Activated CD4-positive, alpha-beta T cell treated with anti-CD3 and anti-CD28 coated beads for 48 hours (primary cell): ENCODE measurements at regions not wholly inside any gene's neighbourhood (a gene's known extent, or its start where the extent isn't known, plus 50 kb on each side); places are given as distances from the start of the nearest gene placed in this dataset.
"Not testable (repeated sequence)": the region's sequence is repeated elsewhere in the genome, so short reads cannot be mapped to it uniquely, and the experiment has no call there.

Experiments
- DNase-seq: peaks from one replicate; pipeline ENCODE4 v3.0.0-alpha.2; 2020

DNA sequence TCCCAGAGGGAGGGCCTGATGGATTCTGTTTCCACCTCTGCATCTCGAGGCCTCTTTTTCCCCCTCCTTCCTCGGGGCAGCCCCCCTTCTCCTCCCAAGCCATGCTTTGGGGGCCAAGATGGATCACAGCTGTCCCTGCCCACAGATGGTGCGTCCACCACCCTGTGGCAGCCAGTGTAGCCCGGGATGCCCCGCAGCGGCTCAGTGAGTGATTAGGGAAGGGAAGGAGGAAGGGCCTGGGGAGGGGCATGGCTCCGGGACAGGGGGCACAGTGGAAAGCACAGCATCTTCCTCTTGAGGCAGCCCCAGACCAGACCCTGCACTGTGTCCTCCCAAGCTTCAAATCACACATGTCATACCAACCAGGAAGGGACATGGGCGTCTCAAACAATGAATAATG lies 622.4 kb downstream of the MATN1 start:
- DNase-seq: no peak

DNA sequence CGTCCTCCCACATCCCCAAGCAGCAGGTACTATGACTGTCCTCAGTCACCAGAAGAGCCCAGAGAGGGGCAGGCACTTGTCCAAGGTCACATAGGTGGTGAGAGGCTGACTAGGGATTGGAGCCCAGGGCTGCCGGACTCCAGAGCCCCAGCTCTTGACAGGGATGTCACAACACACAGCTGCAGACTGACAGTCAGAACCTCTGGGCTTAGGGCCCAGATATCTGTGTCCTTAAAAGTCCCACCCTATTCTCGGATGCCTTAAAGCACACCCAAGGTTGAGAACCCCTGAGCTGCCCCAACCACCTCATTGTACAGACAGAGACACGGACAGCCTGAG lies 622.9 kb downstream of the MATN1 start:
- no peak for DNase-seq

- DNase-seq: no peak
These were observed 623.5 kb downstream of the MATN1 start for GRCh38 chr1:30099587-30100523.

GRCh38 chr1:30097851-30098250 lies 625.5 kb downstream of the MATN1 start:
- not testable (repeated sequence) for DNase-seq

DNA sequence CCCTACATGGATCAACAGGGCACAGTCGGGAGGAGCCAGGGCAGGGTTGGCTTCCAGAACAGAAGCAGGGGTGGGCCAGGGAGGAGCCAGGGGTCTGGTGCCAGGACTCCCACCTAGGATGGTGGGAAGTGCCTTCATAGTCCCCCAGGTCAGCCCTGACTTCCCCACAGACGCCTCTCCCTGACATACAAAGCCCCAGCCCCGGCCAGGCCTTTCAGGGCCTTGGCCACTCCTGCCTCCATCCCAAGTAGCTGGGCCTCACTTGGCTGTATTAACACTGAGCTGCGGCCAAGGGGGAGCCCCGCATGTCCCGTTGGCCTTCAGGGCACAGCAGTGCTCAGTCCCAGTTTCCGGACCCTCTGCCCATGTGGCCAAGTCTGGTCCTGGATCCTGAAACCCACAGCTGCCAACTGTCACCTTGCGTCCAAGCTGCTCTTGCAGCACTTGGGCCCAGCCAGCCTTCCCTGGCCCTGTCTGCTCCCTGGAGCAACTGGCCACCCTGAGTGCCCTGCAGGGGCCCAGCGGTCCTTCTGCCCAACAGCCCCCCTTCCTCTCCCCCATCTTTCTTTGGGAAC lies 627.8 kb downstream of the MATN1 start:
- no peak for DNase-seq

DNA sequence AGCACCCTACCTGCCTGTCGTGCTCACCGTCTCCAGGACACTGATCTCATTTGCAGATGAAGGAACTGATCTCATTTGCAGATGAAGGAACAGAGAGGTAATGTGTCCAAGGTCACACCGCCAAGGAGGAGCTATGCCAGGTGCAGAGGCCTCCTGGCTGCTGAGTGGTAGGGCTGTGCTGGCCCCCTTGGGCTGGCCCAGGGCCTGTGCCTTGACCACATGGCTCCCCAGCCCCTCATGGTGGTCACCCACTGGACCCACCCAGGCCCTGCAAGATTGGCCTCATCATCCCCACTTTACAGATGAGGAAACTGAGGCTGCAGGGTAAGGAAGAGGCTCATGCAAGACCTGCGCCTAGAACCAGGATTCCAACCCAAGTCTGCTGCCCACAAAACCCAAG lies 628.3 kb downstream of the MATN1 start:
- DNase-seq: no peak

- no peak for DNase-seq
These were observed 631.1 kb downstream of the MATN1 start for GRCh38 chr1:30092051-30092858.

GRCh38 chr1:30090162-30090820 lies 633.1 kb downstream of the MATN1 start:
- DNase-seq: no peak

GRCh38 chr1:30089024-30089430 lies 634.4 kb downstream of the MATN1 start:
- no peak for DNase-seq

DNA sequence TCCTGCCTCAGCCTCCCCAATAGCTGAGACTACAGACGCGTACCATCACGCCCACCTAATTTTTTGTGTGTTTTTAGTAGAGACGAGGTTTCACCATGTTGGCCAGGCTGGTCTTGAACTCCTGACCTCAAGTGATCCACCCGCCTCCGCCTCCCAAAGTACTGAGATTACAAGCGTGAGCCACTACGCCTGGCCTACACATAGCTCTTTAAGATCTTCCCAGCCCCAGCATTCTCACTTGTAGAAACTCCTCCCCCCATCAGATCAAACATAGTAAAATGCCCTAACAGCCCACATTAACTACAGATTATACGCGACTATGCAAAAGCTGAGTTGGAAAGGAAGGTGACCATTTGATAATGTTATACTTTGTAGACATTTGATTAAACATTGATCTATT lies 634.8 kb downstream of the MATN1 start:
- DNase-seq: no peak

- no peak for DNase-seq
These were observed 635.9 kb downstream of the MATN1 start for GRCh38 chr1:30087465-30087864.

GRCh38 chr1:30085811-30086770 lies 637.3 kb downstream of the MATN1 start:
- peak; percentile 60 for DNase-seq

DNA sequence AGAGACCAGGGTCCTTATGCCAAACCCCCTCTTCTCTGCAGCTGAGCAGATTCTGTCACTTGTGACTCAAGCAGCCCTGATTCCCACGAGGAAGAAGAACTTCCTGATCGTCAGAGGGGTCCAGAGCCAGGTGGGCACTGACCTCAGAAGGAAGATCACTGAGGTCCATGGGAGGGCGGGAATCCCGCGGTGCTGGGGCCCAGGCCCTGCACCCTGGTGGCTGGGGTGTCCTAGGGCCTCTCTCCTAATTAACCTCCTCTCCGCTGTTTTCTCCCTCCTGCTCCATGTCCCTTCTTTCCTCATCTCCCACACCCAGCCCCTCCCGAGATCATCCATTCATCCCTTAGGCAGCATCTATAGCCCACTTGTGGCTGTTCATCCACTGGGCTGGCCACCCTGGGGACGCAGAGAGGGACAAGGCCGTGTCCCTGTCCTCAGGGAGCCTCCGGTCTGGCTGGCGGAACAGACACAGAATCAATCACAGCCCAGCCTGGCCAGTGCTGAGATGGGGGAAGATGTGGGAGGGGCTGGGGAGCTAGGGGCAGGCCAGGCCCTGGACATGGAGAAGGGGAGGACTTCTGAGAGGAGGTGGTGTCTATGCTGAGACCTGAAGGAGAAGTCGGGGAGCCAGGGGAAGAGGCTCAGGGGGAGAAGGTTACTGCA lies 638.3 kb downstream of the MATN1 start:
- no peak for DNase-seq

GRCh38 chr1:30083800-30084464 lies 639.5 kb downstream of the MATN1 start:
- DNase-seq: no peak

GRCh38 chr1:30081379-30082102 lies 641.8 kb downstream of the MATN1 start:
- no peak for DNase-seq

- not testable (repeated sequence) for DNase-seq
These were observed 647.5 kb downstream of the MATN1 start for GRCh38 chr1:30075916-30076315.

GRCh38 chr1:30068787-30069472 lies 654.5 kb downstream of the MATN1 start:
- no peak for DNase-seq

DNA sequence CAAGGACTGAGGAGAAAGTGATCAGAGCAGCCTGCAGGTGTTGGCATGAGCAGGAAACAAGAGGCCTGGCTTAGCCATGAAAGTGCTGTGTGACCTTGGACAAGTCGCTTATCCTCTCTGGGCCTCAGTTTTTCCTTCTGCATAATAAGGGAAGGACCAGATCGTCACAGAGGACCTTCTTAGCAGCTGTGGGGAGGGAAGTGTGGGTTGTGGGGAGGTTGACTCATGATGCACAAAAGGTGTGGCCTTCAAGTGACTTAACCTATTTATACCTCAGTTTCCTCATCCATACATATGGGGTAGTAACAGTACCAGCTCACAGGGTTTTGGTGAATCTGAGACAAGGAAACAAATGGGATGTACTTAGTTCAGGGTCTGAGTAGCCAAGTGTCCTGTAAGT lies 658.8 kb downstream of the MATN1 start:
- DNase-seq: no peak

DNA sequence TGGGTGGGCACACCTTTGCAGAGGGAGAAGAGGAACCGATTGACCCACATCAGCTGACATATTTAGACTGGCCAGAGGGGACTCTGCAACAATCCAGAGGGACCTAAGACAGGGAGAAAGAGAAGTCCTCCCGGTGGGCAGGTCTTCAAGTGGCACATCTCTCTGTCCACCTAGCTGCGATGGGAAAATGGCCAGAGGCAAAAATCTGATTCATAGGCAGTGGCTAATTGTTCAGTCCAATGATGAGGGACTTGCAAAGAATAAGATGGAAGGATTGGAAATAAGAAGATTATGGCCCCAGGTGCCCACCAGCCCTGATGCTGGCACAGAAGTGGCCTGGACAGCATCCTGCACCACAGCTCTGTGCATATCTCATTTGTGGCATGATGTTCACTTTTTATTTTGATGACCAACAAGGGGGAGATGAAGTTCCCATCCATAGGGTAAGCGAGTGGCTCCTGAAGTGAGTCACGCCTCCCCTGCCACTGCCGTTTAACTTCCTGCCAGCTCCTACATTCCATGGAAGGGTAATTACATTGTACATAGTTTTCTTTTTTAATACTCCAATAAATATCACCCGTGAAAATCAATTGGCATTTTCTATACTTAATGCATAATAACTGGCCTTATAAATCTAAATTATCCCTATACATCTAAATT lies 659.6 kb downstream of the MATN1 start:
- no peak for DNase-seq
